WTC11 (cell line): ENCODE measurements at regions not wholly inside any gene's neighbourhood (a gene's known extent, or its start where the extent isn't known, plus 50 kb on each side); places are given as distances from the start of the nearest gene placed in this dataset.

ENCODE experiments used
- CREM ChIP-seq: sonication (generic); formaldehyde crosslinking; IDR thresholded peaks from 2 replicates; pipeline ENCODE4 v1.8.1; 2022; ENCODE audit warnings: mild to moderate bottlenecking, missing genetic modification reagents, moderate library complexity
- MLX ChIP-seq: sonication (generic); formaldehyde crosslinking; IDR thresholded peaks from 2 replicates; pipeline ENCODE4 v1.8.1; 2023; ENCODE audit warnings: mild to moderate bottlenecking, missing genetic modification reagents, moderate library complexity
- NFE2L1 ChIP-seq: sonication (generic); formaldehyde crosslinking; IDR thresholded peaks from 2 replicates; pipeline ENCODE4 v1.8.1; 2023; ENCODE audit warnings: missing genetic modification reagents
- NFYB ChIP-seq: sonication (generic); formaldehyde crosslinking; conservative IDR thresholded peaks from 2 replicates; pipeline ENCODE4 v1.8.0; 2022; ENCODE audit warnings: low read depth, missing genetic modification reagents
- USF1 ChIP-seq: sonication (generic); formaldehyde crosslinking; IDR thresholded peaks from 2 replicates; pipeline ENCODE4 v1.8.0; 2022; ENCODE audit warnings: mild to moderate bottlenecking, missing genetic modification reagents
- TF ChIP-seq, protein P1 (sequence below): fragments of 200-600 bp; IDR thresholded peaks from 2 replicates; pipeline ENCODE4 v1.8.0; 2022; ENCODE audit warnings: antibody characterized with exemption
- TF ChIP-seq, protein P2 (sequence below): sonication (generic); formaldehyde crosslinking; conservative IDR thresholded peaks from 2 replicates; pipeline ENCODE4 v1.8.1; 2023; ENCODE audit warnings: mild to moderate bottlenecking, low read depth, missing genetic modification reagents, moderate library complexity
- TF ChIP-seq, protein P3 (sequence below): sonication (generic); formaldehyde crosslinking; IDR thresholded peaks from 2 replicates; pipeline ENCODE4 v1.8.0; 2022; ENCODE audit warnings: mild to moderate bottlenecking, missing genetic modification reagents
- TF ChIP-seq, protein P4 (sequence below): sonication (generic); formaldehyde crosslinking; IDR thresholded peaks from 2 replicates; pipeline ENCODE4 v1.8.0; 2023; ENCODE audit warnings: mild to moderate bottlenecking, missing genetic modification reagents
- TF ChIP-seq, protein P5 (sequence below): sonication (generic); formaldehyde crosslinking; IDR thresholded peaks from 2 replicates; pipeline ENCODE4 v1.8.0; 2022; ENCODE audit warnings: missing genetic modification reagents

- no peak for TF ChIP-seq NFE2L1
- TF ChIP-seq, protein P1, sequence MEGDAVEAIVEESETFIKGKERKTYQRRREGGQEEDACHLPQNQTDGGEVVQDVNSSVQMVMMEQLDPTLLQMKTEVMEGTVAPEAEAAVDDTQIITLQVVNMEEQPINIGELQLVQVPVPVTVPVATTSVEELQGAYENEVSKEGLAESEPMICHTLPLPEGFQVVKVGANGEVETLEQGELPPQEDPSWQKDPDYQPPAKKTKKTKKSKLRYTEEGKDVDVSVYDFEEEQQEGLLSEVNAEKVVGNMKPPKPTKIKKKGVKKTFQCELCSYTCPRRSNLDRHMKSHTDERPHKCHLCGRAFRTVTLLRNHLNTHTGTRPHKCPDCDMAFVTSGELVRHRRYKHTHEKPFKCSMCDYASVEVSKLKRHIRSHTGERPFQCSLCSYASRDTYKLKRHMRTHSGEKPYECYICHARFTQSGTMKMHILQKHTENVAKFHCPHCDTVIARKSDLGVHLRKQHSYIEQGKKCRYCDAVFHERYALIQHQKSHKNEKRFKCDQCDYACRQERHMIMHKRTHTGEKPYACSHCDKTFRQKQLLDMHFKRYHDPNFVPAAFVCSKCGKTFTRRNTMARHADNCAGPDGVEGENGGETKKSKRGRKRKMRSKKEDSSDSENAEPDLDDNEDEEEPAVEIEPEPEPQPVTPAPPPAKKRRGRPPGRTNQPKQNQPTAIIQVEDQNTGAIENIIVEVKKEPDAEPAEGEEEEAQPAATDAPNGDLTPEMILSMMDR, result no peak
- no peak for TF ChIP-seq MLX (CRISPR knock-in tag)
- TF ChIP-seq USF1 (CRISPR knock-in tag), result no peak
- TF ChIP-seq, protein P2, sequence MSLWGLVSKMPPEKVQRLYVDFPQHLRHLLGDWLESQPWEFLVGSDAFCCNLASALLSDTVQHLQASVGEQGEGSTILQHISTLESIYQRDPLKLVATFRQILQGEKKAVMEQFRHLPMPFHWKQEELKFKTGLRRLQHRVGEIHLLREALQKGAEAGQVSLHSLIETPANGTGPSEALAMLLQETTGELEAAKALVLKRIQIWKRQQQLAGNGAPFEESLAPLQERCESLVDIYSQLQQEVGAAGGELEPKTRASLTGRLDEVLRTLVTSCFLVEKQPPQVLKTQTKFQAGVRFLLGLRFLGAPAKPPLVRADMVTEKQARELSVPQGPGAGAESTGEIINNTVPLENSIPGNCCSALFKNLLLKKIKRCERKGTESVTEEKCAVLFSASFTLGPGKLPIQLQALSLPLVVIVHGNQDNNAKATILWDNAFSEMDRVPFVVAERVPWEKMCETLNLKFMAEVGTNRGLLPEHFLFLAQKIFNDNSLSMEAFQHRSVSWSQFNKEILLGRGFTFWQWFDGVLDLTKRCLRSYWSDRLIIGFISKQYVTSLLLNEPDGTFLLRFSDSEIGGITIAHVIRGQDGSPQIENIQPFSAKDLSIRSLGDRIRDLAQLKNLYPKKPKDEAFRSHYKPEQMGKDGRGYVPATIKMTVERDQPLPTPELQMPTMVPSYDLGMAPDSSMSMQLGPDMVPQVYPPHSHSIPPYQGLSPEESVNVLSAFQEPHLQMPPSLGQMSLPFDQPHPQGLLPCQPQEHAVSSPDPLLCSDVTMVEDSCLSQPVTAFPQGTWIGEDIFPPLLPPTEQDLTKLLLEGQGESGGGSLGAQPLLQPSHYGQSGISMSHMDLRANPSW (CRISPR knock-in tag), result no peak
- TF ChIP-seq CREM (CRISPR knock-in tag), result no peak
- no peak for TF ChIP-seq NFYB (CRISPR knock-in tag)
- TF ChIP-seq, protein P3, sequence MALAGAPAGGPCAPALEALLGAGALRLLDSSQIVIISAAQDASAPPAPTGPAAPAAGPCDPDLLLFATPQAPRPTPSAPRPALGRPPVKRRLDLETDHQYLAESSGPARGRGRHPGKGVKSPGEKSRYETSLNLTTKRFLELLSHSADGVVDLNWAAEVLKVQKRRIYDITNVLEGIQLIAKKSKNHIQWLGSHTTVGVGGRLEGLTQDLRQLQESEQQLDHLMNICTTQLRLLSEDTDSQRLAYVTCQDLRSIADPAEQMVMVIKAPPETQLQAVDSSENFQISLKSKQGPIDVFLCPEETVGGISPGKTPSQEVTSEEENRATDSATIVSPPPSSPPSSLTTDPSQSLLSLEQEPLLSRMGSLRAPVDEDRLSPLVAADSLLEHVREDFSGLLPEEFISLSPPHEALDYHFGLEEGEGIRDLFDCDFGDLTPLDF (CRISPR knock-in tag), result no peak
- TF ChIP-seq, protein P4, sequence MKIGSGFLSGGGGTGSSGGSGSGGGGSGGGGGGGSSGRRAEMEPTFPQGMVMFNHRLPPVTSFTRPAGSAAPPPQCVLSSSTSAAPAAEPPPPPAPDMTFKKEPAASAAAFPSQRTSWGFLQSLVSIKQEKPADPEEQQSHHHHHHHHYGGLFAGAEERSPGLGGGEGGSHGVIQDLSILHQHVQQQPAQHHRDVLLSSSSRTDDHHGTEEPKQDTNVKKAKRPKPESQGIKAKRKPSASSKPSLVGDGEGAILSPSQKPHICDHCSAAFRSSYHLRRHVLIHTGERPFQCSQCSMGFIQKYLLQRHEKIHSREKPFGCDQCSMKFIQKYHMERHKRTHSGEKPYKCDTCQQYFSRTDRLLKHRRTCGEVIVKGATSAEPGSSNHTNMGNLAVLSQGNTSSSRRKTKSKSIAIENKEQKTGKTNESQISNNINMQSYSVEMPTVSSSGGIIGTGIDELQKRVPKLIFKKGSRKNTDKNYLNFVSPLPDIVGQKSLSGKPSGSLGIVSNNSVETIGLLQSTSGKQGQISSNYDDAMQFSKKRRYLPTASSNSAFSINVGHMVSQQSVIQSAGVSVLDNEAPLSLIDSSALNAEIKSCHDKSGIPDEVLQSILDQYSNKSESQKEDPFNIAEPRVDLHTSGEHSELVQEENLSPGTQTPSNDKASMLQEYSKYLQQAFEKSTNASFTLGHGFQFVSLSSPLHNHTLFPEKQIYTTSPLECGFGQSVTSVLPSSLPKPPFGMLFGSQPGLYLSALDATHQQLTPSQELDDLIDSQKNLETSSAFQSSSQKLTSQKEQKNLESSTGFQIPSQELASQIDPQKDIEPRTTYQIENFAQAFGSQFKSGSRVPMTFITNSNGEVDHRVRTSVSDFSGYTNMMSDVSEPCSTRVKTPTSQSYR (CRISPR knock-in tag), result no peak
- TF ChIP-seq, protein P5, sequence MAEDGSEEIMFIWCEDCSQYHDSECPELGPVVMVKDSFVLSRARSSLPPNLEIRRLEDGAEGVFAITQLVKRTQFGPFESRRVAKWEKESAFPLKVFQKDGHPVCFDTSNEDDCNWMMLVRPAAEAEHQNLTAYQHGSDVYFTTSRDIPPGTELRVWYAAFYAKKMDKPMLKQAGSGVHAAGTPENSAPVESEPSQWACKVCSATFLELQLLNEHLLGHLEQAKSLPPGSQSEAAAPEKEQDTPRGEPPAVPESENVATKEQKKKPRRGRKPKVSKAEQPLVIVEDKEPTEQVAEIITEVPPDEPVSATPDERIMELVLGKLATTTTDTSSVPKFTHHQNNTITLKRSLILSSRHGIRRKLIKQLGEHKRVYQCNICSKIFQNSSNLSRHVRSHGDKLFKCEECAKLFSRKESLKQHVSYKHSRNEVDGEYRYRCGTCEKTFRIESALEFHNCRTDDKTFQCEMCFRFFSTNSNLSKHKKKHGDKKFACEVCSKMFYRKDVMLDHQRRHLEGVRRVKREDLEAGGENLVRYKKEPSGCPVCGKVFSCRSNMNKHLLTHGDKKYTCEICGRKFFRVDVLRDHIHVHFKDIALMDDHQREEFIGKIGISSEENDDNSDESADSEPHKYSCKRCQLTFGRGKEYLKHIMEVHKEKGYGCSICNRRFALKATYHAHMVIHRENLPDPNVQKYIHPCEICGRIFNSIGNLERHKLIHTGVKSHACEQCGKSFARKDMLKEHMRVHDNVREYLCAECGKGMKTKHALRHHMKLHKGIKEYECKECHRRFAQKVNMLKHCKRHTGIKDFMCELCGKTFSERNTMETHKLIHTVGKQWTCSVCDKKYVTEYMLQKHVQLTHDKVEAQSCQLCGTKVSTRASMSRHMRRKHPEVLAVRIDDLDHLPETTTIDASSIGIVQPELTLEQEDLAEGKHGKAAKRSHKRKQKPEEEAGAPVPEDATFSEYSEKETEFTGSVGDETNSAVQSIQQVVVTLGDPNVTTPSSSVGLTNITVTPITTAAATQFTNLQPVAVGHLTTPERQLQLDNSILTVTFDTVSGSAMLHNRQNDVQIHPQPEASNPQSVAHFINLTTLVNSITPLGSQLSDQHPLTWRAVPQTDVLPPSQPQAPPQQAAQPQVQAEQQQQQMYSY (CRISPR knock-in tag), result no peak
Measured at GRCh38 chr4:57504139-57504538, 394.0 kb upstream of the IGFBP7 start.
